ENCODE measurements at regions not wholly inside any gene's neighbourhood (a gene's known extent, or its start where the extent isn't known, plus 50 kb on each side); places are given as distances from the start of the nearest gene placed in this dataset.
"Not testable (repeated sequence)": the region's sequence is repeated elsewhere in the genome, so short reads cannot be mapped to it uniquely, and the experiment has no call there.

DNA sequence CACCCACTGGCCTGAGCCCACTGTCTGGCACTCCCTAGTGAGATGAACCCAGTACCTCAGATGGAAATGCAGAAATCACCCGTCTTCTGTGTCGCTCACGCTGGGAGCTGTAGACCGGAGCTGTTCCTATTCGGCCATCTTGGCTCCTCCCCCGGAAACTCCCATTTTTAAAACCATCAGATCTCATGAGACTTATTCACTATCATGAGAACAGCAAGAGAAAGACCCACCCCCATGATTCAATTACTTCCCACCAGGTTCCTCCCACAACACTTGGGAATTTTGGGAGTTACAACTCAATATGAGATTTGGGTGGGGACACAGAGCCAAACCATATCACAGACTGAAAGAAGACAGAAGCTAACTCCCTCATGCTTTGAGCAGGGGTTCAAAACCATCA lies 134.5 kb downstream of the SLC39A8 start:
- H3K36me3 ChIP-seq; H3K9me3 ChIP-seq; DNase-seq; H3K27ac ChIP-seq; H3K4me3 ChIP-seq; intact Hi-C loops (cut with DNase I; ENCODE audit: low total_unique reads); H3K4me1 ChIP-seq; H3K27me3 ChIP-seq: not testable (repeated sequence)

DNA sequence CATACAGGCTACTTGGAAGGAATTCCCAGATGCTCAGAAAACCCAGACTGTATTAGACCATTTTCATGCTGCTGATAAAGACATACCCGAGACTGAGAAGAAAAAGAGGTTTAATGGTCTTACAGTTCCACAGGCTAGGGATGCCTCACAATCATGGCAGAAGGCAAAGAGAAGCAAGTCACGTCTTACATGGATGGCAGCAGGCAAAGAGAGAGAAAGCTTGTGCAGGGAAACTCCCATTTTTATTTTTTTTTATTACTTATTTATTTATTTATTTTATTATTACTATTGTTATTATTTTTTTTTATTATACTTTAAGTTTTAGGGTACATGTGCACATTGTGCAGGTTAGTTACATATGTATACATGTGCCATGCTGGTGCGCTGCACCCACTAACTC lies 140.6 kb downstream of the SLC39A8 start:
- intact Hi-C loops (cut with DNase I; ENCODE audit: low total_unique reads); H3K4me1 ChIP-seq; H3K4me3 ChIP-seq; H3K27me3 ChIP-seq; H3K36me3 ChIP-seq; DNase-seq; H3K9me3 ChIP-seq; H3K27ac ChIP-seq: not testable (repeated sequence)

DNA sequence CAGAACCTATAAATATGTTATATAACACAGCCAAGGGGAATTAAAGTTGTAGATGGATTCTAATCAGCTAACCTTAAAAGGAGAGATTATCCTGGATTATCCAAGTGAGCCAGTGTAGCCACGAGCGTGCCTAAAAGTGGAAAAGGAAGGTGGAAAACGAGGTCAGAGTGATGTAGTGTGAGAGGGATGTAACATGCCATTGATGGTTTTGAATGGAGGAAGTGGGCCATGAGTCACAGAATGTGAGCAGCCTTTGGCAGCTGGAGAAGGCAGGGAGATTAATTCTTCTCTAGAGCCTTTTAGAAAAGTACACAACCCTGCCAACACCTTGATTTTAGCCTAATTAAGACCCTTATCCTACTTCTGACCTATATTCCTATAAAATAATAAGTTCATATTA lies 149.1 kb downstream of the SLC39A8 start:
- no peak for DNase-seq
- Histone ChIP-seq H3K9me3 (no peaks in the 10 kb centered on the region), H3K36me3 (no peaks in the 10 kb centered on the region), H3K27me3 (no peaks in the 10 kb centered on the region), H3K4me1 (no peaks in the 10 kb centered on the region), H3K4me3 (no peak overlapping the region), H3K27ac (no peak overlapping the region)
- intact Hi-C loops (cut with DNase I; ENCODE audit: low total_unique reads) = no loop called here
- TF ChIP-seq, protein P1, sequence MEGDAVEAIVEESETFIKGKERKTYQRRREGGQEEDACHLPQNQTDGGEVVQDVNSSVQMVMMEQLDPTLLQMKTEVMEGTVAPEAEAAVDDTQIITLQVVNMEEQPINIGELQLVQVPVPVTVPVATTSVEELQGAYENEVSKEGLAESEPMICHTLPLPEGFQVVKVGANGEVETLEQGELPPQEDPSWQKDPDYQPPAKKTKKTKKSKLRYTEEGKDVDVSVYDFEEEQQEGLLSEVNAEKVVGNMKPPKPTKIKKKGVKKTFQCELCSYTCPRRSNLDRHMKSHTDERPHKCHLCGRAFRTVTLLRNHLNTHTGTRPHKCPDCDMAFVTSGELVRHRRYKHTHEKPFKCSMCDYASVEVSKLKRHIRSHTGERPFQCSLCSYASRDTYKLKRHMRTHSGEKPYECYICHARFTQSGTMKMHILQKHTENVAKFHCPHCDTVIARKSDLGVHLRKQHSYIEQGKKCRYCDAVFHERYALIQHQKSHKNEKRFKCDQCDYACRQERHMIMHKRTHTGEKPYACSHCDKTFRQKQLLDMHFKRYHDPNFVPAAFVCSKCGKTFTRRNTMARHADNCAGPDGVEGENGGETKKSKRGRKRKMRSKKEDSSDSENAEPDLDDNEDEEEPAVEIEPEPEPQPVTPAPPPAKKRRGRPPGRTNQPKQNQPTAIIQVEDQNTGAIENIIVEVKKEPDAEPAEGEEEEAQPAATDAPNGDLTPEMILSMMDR (IDR thresholded peaks at IDR 0.05) = no peak

DNA sequence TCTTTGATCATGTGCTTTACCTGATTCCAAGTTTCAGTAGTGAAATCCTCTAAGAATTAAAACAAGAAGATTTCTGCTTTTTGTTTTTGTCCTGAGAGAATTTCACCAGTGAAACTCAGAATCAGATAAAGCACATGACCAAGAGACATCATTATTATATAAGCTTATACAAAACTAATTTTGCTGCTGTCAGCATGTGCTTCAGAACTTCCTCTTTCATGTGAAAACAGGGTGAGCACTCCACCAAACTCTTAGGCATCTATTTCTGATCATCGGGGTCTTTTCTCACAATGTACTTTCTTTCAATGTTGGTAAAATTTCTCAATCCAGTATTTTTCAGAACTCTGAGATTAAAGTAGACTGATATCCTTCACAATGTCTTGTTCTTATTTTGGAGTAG lies 152.1 kb downstream of the SLC39A8 start:
- Histone ChIP-seq H3K27me3 (no peaks in the 10 kb centered on the region), H3K4me3 (no peak overlapping the region), H3K36me3 (no peaks in the 10 kb centered on the region), H3K9me3 (no peaks in the 10 kb centered on the region), H3K4me1 (no peaks in the 10 kb centered on the region), H3K27ac (no peak overlapping the region)
- intact Hi-C loops (cut with DNase I; ENCODE audit: low total_unique reads) = no loop called here
- no peak for DNase-seq
- TF ChIP-seq, protein P1 (IDR thresholded peaks at IDR 0.05) = no peak

DNA sequence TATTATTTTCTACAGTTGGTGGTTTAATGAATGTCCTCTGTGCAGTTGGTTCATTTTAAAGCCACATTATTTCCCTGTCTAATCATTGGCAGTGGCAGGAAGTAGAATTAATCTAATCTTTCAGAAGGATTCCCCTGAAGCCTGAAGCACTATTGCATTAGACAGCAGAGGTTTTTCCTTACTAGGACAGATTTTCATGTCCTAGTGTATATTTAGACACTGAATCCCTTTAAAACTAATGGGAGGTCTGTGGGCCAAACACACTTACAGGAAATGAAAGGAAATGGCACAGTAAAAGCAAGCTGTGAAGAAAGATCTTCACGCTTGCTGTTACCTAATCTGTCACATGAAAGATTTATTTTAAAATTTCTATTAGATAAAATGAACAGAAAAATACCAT lies 165.2 kb downstream of the SLC39A8 start:
- no peak overlapping the region for H3K4me3 ChIP-seq
- no peaks in the 10 kb centered on the region for H3K9me3 ChIP-seq
- H3K36me3 ChIP-seq = no peaks in the 10 kb centered on the region
- DNase-seq = no peak
- H3K27me3 ChIP-seq = no peaks in the 10 kb centered on the region
- no peak overlapping the region for H3K27ac ChIP-seq
- TF ChIP-seq, protein P1 (IDR thresholded peaks at IDR 0.05) = no peak
- peaks cover 0 to 4% (median 0%) of the 10 kb centered on the region in 4 donors for H3K4me1 ChIP-seq
- intact Hi-C loops (cut with DNase I; ENCODE audit: low total_unique reads) = no loop called here

DNA sequence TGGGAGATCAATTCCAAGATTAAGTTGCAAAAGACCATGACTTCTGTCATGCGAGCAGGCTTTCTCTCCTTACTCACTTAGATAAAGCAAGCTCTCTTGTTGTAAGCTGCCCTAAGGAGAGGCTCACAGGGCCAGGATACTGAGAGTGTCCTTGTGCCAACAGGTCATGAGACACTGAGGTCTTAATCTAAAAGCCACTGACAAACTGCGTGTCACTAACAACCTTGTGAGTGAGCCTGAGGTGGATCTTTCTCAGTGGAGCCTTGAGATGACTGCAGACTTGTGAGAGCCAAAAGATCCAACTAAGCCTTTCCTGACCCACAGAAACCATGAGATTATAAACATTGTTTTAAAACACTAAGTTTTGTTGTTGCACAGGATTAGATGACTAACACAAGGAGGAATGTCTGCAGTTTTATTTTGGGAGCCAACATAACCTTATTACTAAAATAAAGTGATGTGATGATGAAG lies 170.5 kb downstream of the SLC39A8 start:
- no peak overlapping the region for H3K4me3 ChIP-seq
- H3K27me3 ChIP-seq = no peaks in the 10 kb centered on the region
- H3K4me1 ChIP-seq = peaks cover 0 to 16% (median 0%) of the 10 kb centered on the region in 4 donors
- intact Hi-C loops (cut with DNase I; ENCODE audit: low total_unique reads) = no loop called here
- TF ChIP-seq, protein P1 (IDR thresholded peaks at IDR 0.05) = no peak
- DNase-seq = no peak
- H3K9me3 ChIP-seq = no peaks in the 10 kb centered on the region
- H3K36me3 ChIP-seq = no peaks in the 10 kb centered on the region
- H3K27ac ChIP-seq = peak overlapping the region; percentile 8 to 32

DNA sequence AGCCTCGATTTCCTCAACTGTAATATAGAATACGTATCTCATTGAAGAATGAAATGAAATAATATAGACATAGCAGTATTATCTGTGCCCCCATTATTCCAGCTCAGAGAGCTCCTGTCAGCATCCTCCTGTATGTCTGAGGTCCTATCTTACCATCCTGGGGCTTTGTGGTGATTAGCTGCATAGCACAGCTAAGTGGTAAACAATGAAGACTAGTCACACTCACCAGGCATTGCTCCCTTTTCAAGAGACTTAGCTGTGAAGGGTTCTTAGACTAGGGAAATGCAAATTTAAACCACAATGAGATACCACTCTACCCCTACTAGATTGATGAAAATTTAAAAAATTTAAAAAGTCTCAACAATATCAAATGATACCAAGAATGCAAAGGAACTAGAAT lies 172.9 kb downstream of the SLC39A8 start:
- DNase-seq = no peak
- Histone ChIP-seq H3K27ac (no peak overlapping the region), H3K27me3 (no peaks in the 10 kb centered on the region), H3K4me1 (peaks cover 0 to 16% (median 0%) of the 10 kb centered on the region in 4 donors), H3K4me3 (no peak overlapping the region), H3K36me3 (no peaks in the 10 kb centered on the region), H3K9me3 (no peaks in the 10 kb centered on the region)
- TF ChIP-seq, protein P1 (IDR thresholded peaks at IDR 0.05) = no peak
- intact Hi-C loops (cut with DNase I; ENCODE audit: low total_unique reads) = no loop called here
